ENCODE measurements at regions not wholly inside any gene's neighbourhood (a gene's known extent, or its start where the extent isn't known, plus 50 kb on each side); places are given as distances from the start of the nearest gene placed in this dataset.

DNA sequence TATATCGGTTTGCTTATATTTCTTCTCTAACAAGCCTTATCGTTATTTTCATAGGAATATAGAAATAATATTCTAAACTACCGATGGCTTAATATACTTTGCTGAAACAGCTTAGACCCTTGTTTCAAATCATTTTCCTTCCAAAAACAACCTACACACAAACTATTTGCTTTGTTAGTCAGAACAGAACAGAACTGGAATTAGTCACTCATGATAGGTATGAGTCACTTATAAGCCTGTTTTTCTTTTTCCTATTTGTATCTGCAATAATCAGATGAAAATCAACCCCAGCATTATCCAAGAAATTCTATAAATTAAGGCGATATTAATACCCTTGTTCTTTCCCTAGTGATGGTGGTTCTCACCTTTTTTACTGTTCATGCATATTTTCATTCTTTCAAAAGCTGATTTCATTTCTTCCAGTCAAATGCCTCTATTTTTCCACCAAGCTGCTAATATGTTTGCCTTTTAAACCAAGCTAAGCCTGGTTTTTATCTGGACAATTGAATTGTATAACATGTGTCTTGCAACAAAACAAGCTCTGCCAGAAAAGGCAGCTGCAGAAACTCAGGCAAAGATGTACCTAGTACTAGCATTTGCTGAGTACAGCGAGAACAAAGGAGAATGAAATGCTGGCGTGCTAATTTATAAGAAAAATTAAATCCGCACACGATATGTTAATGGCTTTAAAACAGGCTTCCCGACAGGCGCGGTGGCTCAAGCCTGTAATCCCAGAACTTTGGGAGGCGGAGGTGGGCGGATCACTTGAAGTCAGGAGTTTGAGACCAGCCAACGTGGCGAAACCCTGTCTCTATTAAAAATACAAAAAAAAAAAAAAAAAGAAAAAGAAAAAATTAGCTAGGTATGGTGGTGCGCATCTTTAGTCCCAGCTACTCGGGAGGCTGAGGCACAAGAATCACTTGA lies 1418.2 kb downstream of the AACS start:
- DNase-seq: no peak

DNA sequence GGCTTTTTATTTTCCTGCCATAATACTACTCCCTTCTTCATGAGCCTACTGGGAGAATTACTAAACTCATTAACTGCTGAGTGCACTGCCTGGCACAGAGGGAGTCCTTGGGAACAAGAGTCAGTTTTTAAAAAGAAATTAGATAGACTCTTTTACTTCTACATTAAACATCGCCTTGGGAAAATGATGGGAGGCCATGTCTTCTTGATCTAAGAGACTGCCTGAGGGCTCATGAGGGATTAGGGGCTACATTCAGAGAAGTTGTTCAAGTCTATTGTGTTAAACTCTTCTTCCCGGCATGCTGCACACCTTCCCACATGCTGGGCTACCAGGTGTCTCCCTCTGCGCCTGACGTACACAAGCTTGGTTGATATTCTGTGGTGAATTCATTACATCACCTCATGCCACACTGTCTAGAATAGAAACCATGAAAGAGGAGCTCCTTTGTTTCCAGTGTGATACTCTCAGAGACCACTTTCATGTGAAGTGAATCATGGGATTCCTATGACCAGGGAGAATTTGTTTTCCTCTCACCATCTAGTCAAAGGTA lies 1422.3 kb downstream of the AACS start:
- no peak for DNase-seq

DNA sequence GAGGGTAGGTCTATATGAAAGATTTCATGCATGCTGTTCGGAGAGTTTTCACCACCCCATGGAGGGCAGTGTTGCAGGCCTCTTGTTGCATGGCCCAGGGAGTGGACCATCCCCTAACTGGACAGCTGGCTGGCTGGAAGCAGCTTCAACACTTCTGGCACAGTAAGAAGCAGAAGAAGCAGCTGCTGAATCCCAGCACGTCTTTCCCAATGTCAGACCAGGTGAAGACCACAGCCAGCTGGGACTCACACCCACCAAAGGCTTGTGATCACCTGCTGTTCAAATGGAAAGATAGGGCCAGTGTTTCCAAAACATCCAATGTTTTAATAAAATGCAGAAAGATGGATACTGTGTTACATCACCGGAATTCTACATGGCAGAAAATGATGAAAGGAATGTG lies 1423.6 kb downstream of the AACS start:
- DNase-seq: peak; percentile 33

DNA sequence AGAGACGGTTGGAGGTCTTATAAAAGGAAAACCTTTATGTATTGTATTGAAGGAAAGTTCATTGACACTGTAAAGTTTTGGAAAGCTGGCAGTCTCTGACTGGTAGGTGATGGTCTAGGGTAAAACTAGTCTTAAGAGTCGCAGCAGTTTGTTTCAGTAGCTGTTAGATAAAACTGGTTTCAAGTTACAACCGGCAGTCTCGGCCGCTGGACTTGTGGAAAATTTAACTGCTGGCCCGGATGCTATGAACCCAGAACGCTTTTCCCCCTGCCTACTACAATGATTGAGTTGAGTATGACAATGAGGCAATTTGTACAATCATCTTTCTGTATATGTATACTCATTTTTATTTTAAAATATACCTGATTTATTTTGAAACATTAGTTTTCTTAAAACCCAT lies 1426.9 kb downstream of the AACS start:
- DNase-seq: no peak

DNA sequence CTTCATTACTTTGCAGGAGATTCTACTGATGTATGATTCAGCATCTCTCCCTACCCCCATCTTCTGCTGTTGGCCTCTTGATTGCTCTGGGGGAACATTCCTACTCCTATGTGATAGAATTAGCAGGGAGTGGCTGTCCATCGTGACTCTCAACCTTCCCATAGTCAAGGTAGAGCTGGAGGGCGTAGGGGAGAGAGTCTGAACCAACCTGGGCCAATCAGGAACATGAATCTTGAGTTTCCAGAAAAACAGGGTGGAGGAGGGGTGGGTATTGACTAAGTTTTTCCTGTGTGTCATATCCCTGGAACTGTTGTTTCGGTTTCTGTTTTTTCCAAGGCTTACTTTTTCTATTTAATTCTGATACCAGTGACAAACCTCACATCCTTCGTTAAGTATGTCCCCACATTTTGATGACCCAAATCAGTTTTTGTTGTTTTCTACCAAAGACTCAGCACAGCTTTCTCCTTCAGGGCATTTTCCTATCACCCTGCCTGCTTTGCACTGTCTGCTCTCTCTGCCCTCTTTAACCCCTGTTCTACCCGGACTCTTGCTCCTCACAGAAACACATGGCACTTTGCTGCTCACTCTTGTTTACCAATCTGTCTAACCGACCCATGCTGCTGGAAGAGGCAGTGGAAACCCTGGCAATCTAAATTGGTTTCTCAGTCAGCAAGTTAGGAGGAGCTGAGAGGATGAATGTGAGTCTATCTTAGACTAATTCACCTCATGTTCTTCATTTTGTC lies 1428.3 kb downstream of the AACS start:
- no peak for DNase-seq

DNA sequence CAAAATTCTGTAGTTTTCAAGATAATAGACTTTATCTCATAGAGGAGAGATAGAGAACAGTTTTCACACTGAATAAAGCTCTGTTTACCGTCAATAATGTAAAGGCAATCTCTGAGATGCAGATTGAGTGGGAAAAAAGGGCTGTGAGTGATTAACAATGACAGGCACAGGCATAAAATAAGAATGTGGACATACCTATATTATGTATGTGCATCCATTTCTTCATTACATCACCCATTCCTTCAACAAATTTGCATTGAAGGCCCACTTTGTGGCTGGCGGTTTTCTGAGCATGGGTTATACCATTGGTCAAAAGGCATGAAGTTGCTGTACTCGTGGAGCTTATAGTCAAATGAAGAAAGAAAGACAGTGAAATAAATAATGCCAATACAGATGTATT lies 1431.0 kb downstream of the AACS start:
- no peak for DNase-seq

DNA sequence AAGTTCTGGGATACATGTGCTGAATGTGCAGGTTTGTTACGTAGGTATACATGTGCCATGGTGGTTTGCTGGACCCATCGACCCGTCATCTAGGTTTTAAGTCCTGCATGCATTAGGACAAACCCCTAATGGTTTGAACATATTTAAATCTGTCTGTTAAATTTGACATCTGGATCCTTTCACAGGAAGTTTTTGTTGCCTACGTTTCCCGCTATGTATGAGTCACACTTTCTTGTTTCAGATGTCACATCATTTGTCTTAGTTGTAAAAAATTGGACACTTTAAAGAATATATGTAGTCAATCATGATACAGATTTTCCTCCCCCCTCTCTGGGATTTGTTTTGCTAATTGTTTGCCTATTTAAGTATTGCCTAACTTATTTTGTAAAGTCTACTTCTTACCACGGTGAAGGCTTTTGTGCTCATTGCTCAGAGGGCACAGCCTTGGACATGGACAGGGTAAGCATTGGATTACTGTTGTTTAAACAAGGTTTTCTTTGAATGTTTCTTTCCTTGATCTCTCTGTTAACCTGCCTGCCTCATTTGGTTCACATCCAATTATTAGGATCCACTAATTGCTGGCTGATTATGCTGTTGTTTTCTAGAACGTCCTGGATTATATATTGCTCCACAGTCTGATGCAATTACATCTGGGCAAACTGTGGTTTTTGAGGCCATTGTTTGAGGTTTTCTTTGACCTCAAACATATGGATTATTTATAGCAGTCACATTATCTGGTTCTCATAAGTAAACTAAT lies 1441.4 kb downstream of the AACS start:
- DNase-seq: no peak

DNA sequence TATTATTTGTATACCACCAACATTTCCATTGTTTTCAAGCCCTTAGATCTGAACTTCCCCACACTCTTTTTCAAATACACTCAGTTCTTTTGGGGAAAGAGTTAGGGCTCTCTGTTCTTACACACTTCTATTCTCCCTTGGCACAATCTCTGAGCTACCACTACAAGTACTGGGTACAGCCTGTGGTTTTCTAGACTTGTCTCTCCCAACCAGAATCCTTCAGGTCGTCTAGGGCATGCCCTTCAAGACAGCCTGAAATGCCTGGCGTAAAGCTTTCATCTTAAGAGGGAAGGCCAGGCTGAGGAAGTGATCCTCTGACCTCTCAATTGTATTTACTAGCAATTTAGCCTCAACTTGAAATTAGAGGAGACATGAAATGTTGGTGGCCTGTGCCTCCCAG lies 1442.0 kb downstream of the AACS start:
- DNase-seq: no peak

DNA sequence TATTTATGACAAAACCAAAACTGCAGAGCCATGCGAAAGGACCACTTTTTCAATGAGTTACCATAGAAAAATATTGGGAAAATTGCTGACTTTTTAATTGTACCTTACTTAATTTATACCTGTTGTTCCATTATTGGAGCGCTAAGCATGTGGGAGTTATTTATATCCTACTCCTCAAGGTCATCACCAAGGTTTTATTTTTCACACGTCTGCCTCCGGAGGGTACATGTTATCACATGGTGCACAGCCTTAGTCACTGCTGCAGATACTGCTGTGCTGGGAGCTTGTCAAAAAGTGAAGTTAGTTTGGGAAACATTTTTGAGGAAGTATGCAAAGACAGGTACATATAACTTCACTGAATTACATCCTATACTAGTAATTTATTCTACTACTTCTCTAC lies 1444.3 kb downstream of the AACS start:
- DNase-seq: no peak

DNA sequence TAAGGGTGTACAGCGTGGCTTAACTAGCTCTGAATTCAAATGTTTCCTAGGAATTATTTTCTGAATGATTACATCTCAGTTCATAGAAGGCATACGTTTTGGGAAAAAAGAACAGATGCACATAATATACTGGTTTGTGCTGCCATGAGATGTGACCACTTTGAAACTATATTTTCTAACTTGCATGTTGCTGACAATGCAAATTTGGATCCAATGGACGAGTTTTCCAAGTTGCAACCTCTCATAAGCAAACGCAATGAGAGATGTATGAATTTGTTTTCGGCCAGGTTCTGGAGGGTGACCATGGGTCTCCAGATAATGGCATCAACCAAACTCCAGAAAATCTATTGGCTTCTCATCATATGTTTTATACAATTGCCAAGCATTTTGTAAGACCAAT lies 1445.4 kb downstream of the AACS start:
- no peak for DNase-seq

DNA sequence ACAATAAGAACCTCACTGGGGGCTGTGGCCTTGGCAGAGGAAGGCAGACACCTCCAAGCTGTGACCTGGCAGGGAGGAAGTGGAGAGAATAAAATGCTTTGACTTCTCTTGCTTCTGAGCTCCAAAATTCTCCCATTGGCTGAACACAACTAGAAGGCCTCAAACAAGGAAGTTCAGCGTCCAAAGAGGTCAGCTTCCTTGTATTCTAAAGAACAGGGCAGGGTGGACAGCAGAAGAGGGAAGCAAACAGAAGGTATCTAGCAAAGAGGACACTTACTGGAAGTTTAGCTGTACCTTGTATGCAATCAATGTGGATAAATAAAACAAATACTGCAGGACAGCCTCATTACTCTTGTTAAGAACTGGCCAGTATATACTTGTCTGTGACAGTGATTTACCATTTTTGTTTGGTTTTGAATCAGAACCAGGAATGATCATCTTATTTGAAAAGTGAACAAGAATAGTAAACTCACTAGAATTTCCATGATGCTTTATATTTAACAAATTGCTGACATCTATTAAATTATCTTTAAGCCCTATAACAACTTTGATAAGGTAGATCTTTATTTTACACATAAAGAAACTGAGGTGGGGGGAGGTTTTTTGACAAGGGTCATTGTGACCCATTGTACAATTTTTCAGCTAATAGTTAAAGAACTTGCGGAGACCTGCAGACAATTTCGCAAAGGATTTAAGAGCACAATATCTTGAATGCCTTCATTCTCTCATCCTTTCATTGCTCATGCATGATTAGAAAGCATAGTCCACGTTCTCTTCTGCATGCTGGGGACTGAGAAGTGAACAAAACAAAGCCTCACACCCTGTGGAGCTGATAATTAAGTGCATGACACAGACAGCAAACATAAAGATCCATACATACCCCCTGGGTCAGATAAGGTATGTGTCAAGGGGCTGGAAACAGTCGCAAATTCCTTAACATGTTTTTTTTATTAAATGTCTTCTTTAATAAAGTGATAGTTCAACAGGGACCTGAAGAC lies 1448.0 kb downstream of the AACS start:
- DNase-seq: no peak

DNA sequence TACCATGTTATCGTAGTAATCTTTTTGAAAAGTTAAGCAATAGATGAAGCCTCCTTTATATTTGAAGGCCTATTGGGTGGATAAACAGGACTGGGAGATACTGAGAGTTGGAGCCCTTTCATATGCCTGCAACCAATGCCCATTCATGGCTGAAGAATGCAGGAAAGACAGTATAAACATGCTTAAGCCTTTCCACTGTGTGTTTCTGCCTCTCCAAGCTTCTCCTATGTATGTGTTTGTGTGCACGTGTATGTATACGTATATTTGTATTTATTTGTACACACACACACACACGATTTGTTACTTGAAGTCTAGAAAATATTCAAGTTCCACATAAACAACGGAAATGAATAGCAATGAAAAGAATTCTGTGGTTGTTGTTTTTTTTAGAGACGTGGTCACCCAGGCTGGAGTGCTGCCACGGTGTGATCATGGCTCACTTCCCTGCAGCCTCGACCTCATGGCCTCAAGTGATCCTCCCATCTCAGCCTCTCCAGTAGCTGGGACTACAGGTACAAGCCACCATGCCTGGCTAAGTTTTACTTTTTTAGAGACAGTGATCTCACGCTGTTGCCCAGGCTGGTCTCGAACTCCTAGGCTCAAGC lies 1453.5 kb downstream of the AACS start:
- DNase-seq: no peak

DNA sequence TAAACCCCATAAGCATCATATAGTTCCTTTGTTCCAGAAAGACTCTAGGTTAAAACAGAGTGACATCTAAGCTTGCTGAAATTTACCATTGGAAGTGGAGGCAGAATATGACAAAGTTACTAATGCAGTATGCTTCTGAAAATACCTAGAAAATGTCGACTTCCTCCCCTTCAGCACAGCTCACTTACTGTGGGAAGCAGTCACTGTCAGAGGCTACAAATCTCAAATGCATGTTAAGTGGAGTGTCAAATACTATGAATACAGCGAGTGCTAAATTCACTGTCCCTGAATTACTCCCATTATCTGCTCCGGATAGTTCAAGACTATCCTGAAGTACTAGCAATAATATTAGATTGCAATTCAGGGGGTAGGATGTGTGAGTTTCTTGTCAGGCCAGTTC lies 1454.6 kb downstream of the AACS start:
- DNase-seq: no peak

DNA sequence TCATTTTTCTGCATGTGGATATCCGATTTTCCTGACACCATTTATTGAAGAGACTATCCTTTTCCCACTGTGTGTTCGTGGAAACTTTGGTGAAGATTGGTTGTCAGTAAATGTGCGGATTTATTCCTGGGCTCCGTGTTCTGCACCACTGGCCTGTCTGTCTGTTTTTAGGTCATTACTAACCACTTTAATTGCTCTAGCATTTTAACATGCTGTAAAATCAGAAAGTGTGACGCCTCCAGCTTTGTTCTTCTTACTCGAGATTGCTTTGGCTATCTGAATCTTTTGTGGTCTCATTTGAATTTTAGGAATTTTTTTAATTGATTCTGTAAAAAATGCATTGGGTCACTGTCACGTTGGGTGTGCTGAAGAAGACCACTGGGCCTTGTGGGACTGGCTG lies 1458.7 kb downstream of the AACS start:
- no peak for DNase-seq

DNA sequence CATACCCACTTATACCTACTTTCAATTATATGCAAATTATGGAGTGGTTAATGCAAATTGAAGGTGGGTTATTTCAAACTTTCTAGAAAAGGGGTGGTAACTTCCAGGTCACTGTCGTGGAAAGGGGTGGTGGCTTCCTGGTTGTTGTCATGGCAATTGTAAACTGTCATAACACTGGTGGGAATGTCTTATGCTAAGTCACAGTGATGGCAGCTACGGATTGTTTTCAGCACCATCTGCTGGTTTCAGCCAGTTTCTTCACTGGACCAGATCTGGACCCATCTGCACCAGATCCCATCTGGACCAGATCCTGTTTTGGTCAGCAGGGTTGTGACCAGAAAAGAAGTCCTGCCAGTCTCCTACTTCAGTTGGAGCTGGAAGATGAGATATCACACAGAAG lies 1469.3 kb downstream of the AACS start:
- no peak for DNase-seq

DNA sequence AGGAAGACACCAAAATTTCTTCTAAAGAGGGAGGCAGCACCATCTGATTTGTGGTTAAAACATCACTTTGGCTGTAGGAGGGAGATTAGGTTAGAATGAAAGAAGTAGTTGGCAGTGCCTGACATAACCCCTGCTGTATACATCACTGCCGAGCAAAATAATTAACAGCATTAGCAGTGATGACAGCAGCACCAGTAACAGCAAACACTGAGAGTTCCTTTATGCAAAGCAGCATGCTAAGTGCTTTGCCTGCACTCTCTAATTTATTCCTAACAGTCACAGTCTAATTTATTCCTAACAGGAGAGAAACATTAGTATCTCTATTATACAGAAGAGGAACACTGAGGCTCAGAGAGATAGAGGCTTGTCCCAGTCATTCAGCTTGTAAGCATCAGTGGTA lies 1469.7 kb downstream of the AACS start:
- no peak for DNase-seq

DNA sequence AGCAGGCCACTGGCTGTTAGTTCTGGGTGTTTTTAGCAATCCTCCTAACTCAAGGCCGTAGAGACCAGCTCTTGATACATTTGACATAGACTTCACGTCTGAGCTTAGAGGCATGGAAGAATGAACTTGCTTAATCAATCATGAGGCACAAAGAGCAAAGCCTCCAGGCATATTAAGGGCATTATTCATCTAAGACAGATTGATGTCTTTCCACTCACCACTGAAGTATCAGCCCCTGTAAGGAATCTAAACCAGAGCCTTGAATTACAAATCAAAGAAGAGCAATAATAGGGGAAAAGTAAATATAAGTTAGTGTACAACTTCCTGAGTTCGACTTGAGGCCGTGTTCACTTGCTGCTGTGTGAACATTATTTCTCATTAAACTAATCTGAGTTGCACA lies 1470.7 kb downstream of the AACS start:
- no peak for DNase-seq

DNA sequence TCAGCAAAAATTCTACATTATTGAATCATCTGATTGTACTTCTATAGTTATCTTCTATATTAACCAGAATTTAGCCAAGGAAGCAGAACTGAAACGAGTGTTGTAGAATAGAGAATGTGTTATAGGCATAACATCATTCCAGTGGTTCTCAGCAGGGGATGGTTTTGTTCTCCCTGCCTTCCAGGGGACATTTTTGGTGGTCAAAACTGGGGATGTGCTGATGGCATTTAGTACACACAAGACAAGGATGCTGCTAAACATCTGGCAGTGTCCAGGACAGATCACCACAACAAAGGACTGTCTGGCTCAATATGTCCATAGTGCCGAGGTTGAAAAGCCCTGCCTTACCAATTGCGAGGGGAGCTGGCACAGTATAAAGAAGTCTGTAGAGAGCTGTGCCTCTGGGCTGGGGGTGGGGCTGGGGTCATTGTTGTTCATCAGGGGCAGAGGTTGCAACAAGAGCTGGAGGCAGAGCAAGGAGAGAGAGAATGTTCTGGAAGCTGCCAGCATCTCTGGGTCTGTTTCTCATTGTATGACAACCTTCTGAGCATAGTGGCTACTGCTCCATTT lies 1472.8 kb downstream of the AACS start:
- DNase-seq: no peak

DNA sequence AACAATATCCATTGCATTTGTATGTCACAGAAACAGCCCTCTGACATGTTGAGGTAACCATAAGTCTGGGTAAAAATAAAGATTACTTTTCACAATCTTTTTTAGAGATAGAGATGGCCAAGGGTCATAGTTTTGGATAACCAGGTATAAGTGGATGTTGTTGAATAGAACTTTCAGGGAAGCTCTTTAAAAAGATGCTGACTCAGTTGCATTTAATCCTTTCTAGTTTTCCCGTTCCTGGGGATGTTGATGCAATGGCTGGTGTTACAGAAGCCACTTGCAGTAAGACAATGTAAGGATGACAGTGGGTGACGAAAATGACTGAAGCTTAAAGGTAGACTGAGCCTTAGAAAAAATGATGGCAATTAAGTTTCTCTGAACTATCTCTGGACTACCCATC lies 1473.7 kb downstream of the AACS start:
- DNase-seq: no peak

DNA sequence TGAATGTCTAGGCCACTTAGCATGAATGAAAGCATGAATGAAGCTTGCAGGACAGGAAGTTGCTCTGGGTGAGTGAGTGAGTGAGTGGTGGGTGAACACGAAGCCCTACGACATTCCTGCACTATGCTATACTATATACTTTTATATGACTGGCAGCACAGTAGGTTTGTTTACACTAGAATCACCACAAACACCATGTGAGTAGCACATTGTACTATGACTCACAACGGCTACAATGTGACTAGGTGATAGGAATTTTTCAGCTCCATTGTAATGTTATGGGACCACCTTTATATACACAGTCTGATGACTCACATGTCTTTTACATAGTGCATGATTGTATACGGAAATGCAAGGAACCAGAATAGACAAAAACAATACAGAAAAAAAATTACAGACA lies 1480.2 kb downstream of the AACS start:
- DNase-seq: no peak

DNA sequence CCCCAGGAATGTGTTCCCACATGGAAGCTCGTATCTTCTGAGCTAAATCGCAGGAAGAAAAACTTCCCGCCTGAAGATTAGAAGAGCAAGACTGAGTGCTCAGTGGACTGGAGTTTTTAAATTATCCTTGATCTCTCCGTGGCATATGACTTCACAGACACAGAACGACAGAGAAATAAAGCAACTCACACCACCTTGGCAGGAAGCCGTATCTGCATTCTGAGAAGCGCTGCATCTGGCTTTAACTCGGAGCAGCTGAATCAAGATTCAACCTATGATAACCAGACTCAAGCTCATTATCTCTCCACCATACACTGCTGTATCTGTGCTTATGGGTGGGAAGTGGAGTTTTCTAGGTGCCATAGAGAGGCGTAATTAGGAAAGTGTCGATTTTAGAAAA lies 1482.7 kb downstream of the AACS start:
- no peak for DNase-seq
